Neural cell (in vitro differentiated cells): ENCODE measurements at regions not wholly inside any gene's neighbourhood (a gene's known extent, or its start where the extent isn't known, plus 50 kb on each side); places are given as distances from the start of the nearest gene placed in this dataset.

Experiments used
- H2AFZ ChIP-seq: fragments of 200-600, 300-800 bp; sonication (generic), shearing (Covaris generic); 2 replicates; pipeline ENCODE4 v1.6.0; 2014; ENCODE audit warnings: low read depth, mild to moderate bottlenecking, antibody characterized with exemption, low read length, moderate library complexity
- H3F3A ChIP-seq: fragments of 200-600 bp; shearing (Covaris generic); 2 replicates; pipeline ENCODE4 v1.6.1; 2016; ENCODE audit warnings: mild to moderate bottlenecking, moderate library complexity, mixed read lengths, antibody characterized with exemption, low read length; ENCODE audit not compliant: insufficient read depth, poor library complexity, severe bottlenecking
- H3K27ac ChIP-seq: fragments of 200-600, 300-800 bp; sonication (generic), shearing (Covaris generic); 2 replicates; pipeline ENCODE4 v1.5.1; 2014; ENCODE audit warnings: mild to moderate bottlenecking, low read length, moderate library complexity
- H3K27me3 ChIP-seq: fragments of 300-800, 200-600 bp; sonication (generic), shearing (Covaris generic); 2 replicates; pipeline ENCODE4 v1.6.0; 2014; ENCODE audit warnings: mild to moderate bottlenecking, low read depth, low read length, moderate library complexity; ENCODE audit not compliant: insufficient read depth
- H3K36me3 ChIP-seq: fragments of 300-800, 200-600 bp; sonication (generic), shearing (Covaris generic); 2 replicates; pipeline ENCODE4 v1.5.1; 2014; ENCODE audit warnings: mild to moderate bottlenecking, antibody characterized with exemption, low read length, moderate library complexity; ENCODE audit not compliant: insufficient read depth
- H3K4me2 ChIP-seq: fragments of 300-800, 200-600 bp; sonication (generic), shearing (Covaris generic); 2 replicates; pipeline ENCODE4 v1.6.0; 2014; ENCODE audit warnings: mild to moderate bottlenecking, low read length
- H3K4me3 ChIP-seq: fragments of 300-800, 200-600 bp; sonication (generic), shearing (Covaris generic); 2 replicates; pipeline ENCODE4 v1.5.1; 2014; ENCODE audit warnings: mild to moderate bottlenecking, low read length, moderate library complexity
- H3K79me2 ChIP-seq: fragments of 200-600 bp; shearing (Covaris generic); replicated peaks from 2 replicates; pipeline ENCODE4 v1.6.0; 2014; ENCODE audit warnings: mild to moderate bottlenecking, low read length, moderate library complexity; ENCODE audit not compliant: insufficient read depth
- H3K9ac ChIP-seq: fragments of 300-800, 200-600 bp; sonication (generic), shearing (Covaris generic); 2 replicates; pipeline ENCODE4 v1.6.1; 2016; ENCODE audit warnings: mild to moderate bottlenecking, low read length, mixed read lengths
- H3K9me2 ChIP-seq: fragments of 200-600 bp; shearing (Covaris generic); 2 replicates; pipeline ENCODE4 v1.6.1; 2016; ENCODE audit warnings: mild to moderate bottlenecking, low read length, mixed read lengths; ENCODE audit not compliant: insufficient read depth
- H3K9me3 ChIP-seq: fragments of 200-600, 300-800 bp; sonication (generic), shearing (Covaris generic); 2 replicates; pipeline ENCODE4 v1.6.1; 2016; ENCODE audit warnings: mild to moderate bottlenecking, mixed run types, low read length, moderate library complexity, mixed read lengths
- H4K20me1 ChIP-seq: fragments of 200-600 bp; shearing (Covaris generic); 2 replicates; pipeline ENCODE4 v1.6.1; 2016; ENCODE audit warnings: mild to moderate bottlenecking, mixed run types; ENCODE audit not compliant: insufficient read depth
- CTCF ChIP-seq: fragments of 450-650 bp; IDR thresholded peaks from 2 replicates; pipeline ENCODE4 v1.5.1; 2014; ENCODE audit warnings: antibody characterized with exemption, mild to moderate bottlenecking, moderate library complexity; ENCODE audit not compliant: poor library complexity, severe bottlenecking
- EZH2 ChIP-seq: fragments of 200-600, 300-800 bp; shearing (Covaris generic), sonication (generic); IDR thresholded peaks from 2 replicates; pipeline ENCODE4 v1.6.1; 2014; ENCODE audit warnings: antibody characterized with exemption, low read length, borderline replicate concordance, mild to moderate bottlenecking; ENCODE audit not compliant: insufficient read depth, poor library complexity, severe bottlenecking
- MXI1 ChIP-seq: fragments of 450-650 bp; conservative IDR thresholded peaks from 2 replicates; pipeline ENCODE4 v1.6.1; 2014; ENCODE audit warnings: antibody characterized with exemption, mild to moderate bottlenecking; ENCODE audit not compliant: poor library complexity, severe bottlenecking
- POLR2AphosphoS5 ChIP-seq: IDR thresholded peaks from 2 replicates; pipeline ENCODE4 v1.6.1; 2012
- RAD21 ChIP-seq: fragments of 450-650 bp; conservative IDR thresholded peaks from 2 replicates; pipeline ENCODE4 v1.6.1; 2014; ENCODE audit warnings: antibody characterized with exemption, mild to moderate bottlenecking, moderate library complexity
- REST ChIP-seq: IDR thresholded peaks from 2 replicates; pipeline ENCODE4 v1.6.1; 2012; ENCODE audit warnings: borderline replicate concordance
- SMC3 ChIP-seq: fragments of 450-650 bp; conservative IDR thresholded peaks from 2 replicates; pipeline ENCODE4 v1.6.1; 2014; ENCODE audit warnings: antibody characterized with exemption, mild to moderate bottlenecking, moderate library complexity; ENCODE audit not compliant: poor library complexity
- TAF1 ChIP-seq: IDR thresholded peaks from 2 replicates; pipeline ENCODE4 v1.6.1; 2012; ENCODE audit warnings: low read depth

- Histone ChIP-seq H3K36me3 (no peaks in the 10 kb centered on the region), H2AFZ (no peak overlapping the region), H3K9ac (no peak overlapping the region), H3K9me2 (no peaks in the 10 kb centered on the region), H3K27ac (no peak overlapping the region), H3K27me3 (no peaks in the 10 kb centered on the region), H3F3A (no peaks in the 10 kb centered on the region), H4K20me1 (no peaks in the 10 kb centered on the region), H3K79me2 (no peaks in the 10 kb centered on the region), H3K4me3 (no peak overlapping the region), H3K9me3 (no peaks in the 10 kb centered on the region), H3K4me2 (no peak overlapping the region)
- TF ChIP-seq SMC3 = no peak
- TF ChIP-seq MXI1 = no peak
- TF ChIP-seq TAF1 = no peak
- TF ChIP-seq RAD21 = no peak
- TF ChIP-seq EZH2 = no peak
- TF ChIP-seq CTCF = no peak
- no peak for TF ChIP-seq POLR2AphosphoS5
- TF ChIP-seq REST = no peak
Observed at GRCh38 chr12:30537228-30537627, 158.4 kb downstream of the IPO8 start.

GRCh38 chr12:30533558-30534265 lies 162.0 kb downstream of the IPO8 start:
- Histone ChIP-seq H3F3A (no peaks in the 10 kb centered on the region), H3K79me2 (no peaks in the 10 kb centered on the region), H3K4me3 (no peak overlapping the region), H3K9me3 (no peaks in the 10 kb centered on the region), H3K36me3 (no peaks in the 10 kb centered on the region), H3K9me2 (no peaks in the 10 kb centered on the region), H3K27me3 (no peaks in the 10 kb centered on the region), H3K4me2 (no peak overlapping the region), H3K27ac (no peak overlapping the region), H3K9ac (no peak overlapping the region), H4K20me1 (no peaks in the 10 kb centered on the region), H2AFZ (no peak overlapping the region)
- TF ChIP-seq MXI1 = no peak
- TF ChIP-seq CTCF = no peak
